Astrocyte (in vitro differentiated cells and primary cell): ENCODE measurements at regions not wholly inside any gene's neighbourhood (a gene's known extent, or its start where the extent isn't known, plus 50 kb on each side); places are given as distances from the start of the nearest gene placed in this dataset.

Experiments
- DNase-seq: peaks from one replicate; pipeline ENCODE4 v3.0.0-alpha.2; 2010; ENCODE audit warnings: low read depth
- FAIRE-seq: peaks from 2 replicates; lab custom pipeline; 2011; peaks lifted over from hg19 to GRCh38; lab: Jason Lieb, UNC
- H2AFZ ChIP-seq: 2 replicates; pipeline ENCODE4 v1.6.0; 2012; ENCODE audit warnings: low read depth, low read length, inconsistent platforms
- H3K27ac ChIP-seq: 2 replicates; pipeline ENCODE4 v1.5.1; 2011; ENCODE audit warnings: low read depth, low read length, inconsistent platforms
- H3K27me3 ChIP-seq: 2 replicates; pipeline ENCODE4 v1.6.0; 2011; ENCODE audit warnings: low read length, inconsistent platforms; ENCODE audit not compliant: insufficient read depth
- H3K36me3 ChIP-seq: 2 replicates; pipeline ENCODE4 v1.5.1; 2011; ENCODE audit warnings: low read length, inconsistent platforms; ENCODE audit not compliant: insufficient read depth
- H3K4me1 ChIP-seq: 2 replicates; pipeline ENCODE4 v1.5.1; 2011; ENCODE audit warnings: low read length, inconsistent platforms; ENCODE audit not compliant: insufficient read depth
- H3K4me2 ChIP-seq: 2 replicates; pipeline ENCODE4 v1.6.0; 2012; ENCODE audit warnings: low read length, inconsistent platforms
- H3K4me3 ChIP-seq: 2 replicates; pipeline ENCODE4 v1.5.1; 2011; ENCODE audit warnings: low read depth, mild to moderate bottlenecking, low read length, inconsistent platforms; ENCODE audit not compliant: insufficient read depth
- H3K79me2 ChIP-seq: 2 replicates; pipeline ENCODE4 v1.6.0; 2012; ENCODE audit warnings: mild to moderate bottlenecking, low read length, inconsistent platforms; ENCODE audit not compliant: insufficient read depth
- H3K9ac ChIP-seq: 2 replicates; pipeline ENCODE4 v1.6.0; 2012; ENCODE audit warnings: mild to moderate bottlenecking, low read length, inconsistent platforms
- H3K9me3 ChIP-seq: 2 replicates; pipeline ENCODE4 v1.5.1; 2012; ENCODE audit warnings: low read depth, mild to moderate bottlenecking, low read length, inconsistent platforms; ENCODE audit not compliant: insufficient read depth
- H4K20me1 ChIP-seq: 2 replicates; pipeline ENCODE4 v1.6.0; 2012; ENCODE audit warnings: low read length, inconsistent platforms; ENCODE audit not compliant: insufficient read depth
- H3K27ac Mint-ChIP-seq: one replicate; pipeline ENCODE4 v1.8.0; 2021; ENCODE audit warnings: mild to moderate bottlenecking, mixed read lengths; ENCODE audit not compliant: unreplicated experiment
- H3K27me3 Mint-ChIP-seq: one replicate; pipeline ENCODE4 v1.8.0; 2021; ENCODE audit warnings: low read depth, mixed read lengths; ENCODE audit not compliant: unreplicated experiment
- H3K36me3 Mint-ChIP-seq: one replicate; pipeline ENCODE4 v1.8.0; 2021; ENCODE audit warnings: low read depth, mixed read lengths; ENCODE audit not compliant: unreplicated experiment
- H3K4me1 Mint-ChIP-seq: one replicate; pipeline ENCODE4 v1.8.0; 2021; ENCODE audit warnings: low read depth, mixed read lengths; ENCODE audit not compliant: unreplicated experiment
- H3K4me3 Mint-ChIP-seq: one replicate; pipeline ENCODE4 v1.8.0; 2021; ENCODE audit warnings: mild to moderate bottlenecking, moderate library complexity, mixed read lengths; ENCODE audit not compliant: unreplicated experiment
- H3K9me3 Mint-ChIP-seq: one replicate; pipeline ENCODE4 v1.8.0; 2021; ENCODE audit warnings: mild to moderate bottlenecking, mixed read lengths; ENCODE audit not compliant: unreplicated experiment
- EZH2 ChIP-seq: IDR thresholded peaks from 2 replicates; pipeline ENCODE4 v1.6.1; 2012; ENCODE audit warnings: mild to moderate bottlenecking, low read length, inconsistent platforms; ENCODE audit not compliant: insufficient read depth
- TF ChIP-seq, protein P1 (sequence below): IDR thresholded peaks from 2 replicates; pipeline ENCODE4 v1.5.1; 2011; ENCODE audit warnings: low read depth, mild to moderate bottlenecking, inconsistent platforms, low read length, moderate library complexity; ENCODE audit not compliant: insufficient read depth

DNA sequence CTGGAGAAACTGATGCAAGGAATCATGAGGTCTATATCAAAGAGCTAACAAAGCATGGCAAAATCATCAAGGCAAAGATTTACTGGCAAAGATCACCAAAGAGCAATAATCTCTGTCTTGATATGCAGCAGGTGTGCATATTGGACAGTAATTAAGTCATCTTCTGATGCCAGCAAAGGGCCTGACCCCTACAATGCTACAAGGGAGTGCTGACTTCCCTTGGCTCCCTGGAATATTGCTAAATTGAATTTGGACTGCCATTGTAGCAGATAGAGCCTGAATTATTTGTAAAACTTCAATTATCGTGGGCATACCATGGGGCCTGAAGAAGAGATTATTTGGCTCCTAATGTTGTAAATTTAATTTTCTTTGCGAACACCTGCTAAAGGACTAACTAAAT, 307.9 kb upstream of the SYT1 start:
- Histone ChIP-seq H3K27me3 (no peaks in the 10 kb centered on the region), H3K4me3 (no peak overlapping the region), H3K4me1 (peaks cover 3% of the 10 kb centered on the region), H2AFZ (no peak overlapping the region), H4K20me1 (no peaks in the 10 kb centered on the region), H3K9ac (no peak overlapping the region), H3K79me2 (no peaks in the 10 kb centered on the region), H3K9me3 (no peaks in the 10 kb centered on the region), H3K27ac (no peak overlapping the region), H3K36me3 (no peaks in the 10 kb centered on the region), H3K4me2 (no peak overlapping the region)
- FAIRE-seq (no peak), DNase-seq (no peak)
- Mint-ChIP-seq H3K4me1 (peaks cover 14% of the 10 kb centered on the region), H3K4me3 (no peak overlapping the region), H3K36me3 (no peaks in the 10 kb centered on the region), H3K9me3 (no peaks in the 10 kb centered on the region), H3K27ac (no peak overlapping the region), H3K27me3 (peaks cover 2% of the 10 kb centered on the region)
- TF ChIP-seq, protein P1, sequence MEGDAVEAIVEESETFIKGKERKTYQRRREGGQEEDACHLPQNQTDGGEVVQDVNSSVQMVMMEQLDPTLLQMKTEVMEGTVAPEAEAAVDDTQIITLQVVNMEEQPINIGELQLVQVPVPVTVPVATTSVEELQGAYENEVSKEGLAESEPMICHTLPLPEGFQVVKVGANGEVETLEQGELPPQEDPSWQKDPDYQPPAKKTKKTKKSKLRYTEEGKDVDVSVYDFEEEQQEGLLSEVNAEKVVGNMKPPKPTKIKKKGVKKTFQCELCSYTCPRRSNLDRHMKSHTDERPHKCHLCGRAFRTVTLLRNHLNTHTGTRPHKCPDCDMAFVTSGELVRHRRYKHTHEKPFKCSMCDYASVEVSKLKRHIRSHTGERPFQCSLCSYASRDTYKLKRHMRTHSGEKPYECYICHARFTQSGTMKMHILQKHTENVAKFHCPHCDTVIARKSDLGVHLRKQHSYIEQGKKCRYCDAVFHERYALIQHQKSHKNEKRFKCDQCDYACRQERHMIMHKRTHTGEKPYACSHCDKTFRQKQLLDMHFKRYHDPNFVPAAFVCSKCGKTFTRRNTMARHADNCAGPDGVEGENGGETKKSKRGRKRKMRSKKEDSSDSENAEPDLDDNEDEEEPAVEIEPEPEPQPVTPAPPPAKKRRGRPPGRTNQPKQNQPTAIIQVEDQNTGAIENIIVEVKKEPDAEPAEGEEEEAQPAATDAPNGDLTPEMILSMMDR, result no peak
- TF ChIP-seq EZH2, result no peak

DNA sequence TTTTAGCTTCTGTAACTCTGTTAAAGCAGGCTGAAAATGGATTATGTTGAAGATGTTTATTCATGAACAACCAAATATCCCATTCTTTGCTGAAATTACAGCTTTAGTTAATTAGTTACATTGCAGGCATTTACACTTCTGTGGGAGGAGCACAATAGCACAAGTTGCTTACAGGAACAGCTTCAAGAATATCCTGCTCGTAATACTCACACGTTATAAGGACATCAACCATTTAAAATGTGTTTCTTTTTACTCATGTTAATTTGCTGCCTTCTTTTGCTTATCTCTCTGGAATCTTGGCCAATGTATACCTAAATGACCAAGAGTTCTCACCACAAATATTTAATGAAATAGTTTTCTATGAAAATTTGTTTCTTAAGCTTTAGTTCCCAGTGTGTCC, 305.2 kb upstream of the SYT1 start:
- Mint-ChIP-seq H3K27ac (no peak overlapping the region), H3K4me1 (peaks cover 14% of the 10 kb centered on the region), H3K36me3 (no peaks in the 10 kb centered on the region), H3K27me3 (no peaks in the 10 kb centered on the region), H3K9me3 (no peaks in the 10 kb centered on the region), H3K4me3 (no peak overlapping the region)
- no peak overlapping the region for H3K4me3 ChIP-seq
- DNase-seq (peak; percentile 75), FAIRE-seq (no peak)
- TF ChIP-seq EZH2, result no peak
- TF ChIP-seq, protein P1, result no peak
- no peaks in the 10 kb centered on the region for H3K27me3 ChIP-seq
- no peaks in the 10 kb centered on the region for H3K79me2 ChIP-seq
- no peaks in the 10 kb centered on the region for H3K9me3 ChIP-seq
- peak overlapping the region; percentile 32 for H3K4me2 ChIP-seq
- H2AFZ ChIP-seq, result no peak overlapping the region
- H3K36me3 ChIP-seq, result no peaks in the 10 kb centered on the region
- H3K27ac ChIP-seq, result no peak overlapping the region
- peaks cover 3% of the 10 kb centered on the region for H3K4me1 ChIP-seq
- no peaks in the 10 kb centered on the region for H4K20me1 ChIP-seq
- H3K9ac ChIP-seq, result no peak overlapping the region

DNA sequence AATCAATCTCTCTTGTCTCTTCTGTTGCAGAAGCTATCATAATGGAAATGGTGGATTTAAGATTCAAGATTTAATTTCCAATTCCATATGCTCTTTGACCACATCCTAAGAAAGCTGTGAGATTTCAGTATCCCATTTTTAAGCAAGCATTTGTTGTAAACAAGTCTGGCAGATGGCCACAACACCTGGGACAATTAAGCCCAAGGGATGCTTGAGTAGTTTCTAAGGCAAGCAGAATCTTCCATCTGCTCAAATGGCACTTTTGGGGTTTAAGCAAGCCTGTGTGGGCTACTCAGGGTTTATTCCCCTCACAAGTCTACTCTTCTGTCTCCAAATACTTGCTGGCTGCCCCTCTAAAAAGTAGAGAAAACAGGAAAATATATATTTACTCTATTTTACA, 304.7 kb upstream of the SYT1 start:
- peak overlapping the region; percentile 32 for H3K4me2 ChIP-seq
- no peak overlapping the region for H3K4me3 ChIP-seq
- Mint-ChIP-seq H3K9me3 (no peaks in the 10 kb centered on the region), H3K4me3 (no peak overlapping the region), H3K27ac (no peak overlapping the region), H3K4me1 (peaks cover 13% of the 10 kb centered on the region), H3K36me3 (no peaks in the 10 kb centered on the region), H3K27me3 (no peaks in the 10 kb centered on the region)
- H3K27me3 ChIP-seq, result no peaks in the 10 kb centered on the region
- H2AFZ ChIP-seq, result no peak overlapping the region
- no peaks in the 10 kb centered on the region for H3K79me2 ChIP-seq
- TF ChIP-seq EZH2, result no peak
- TF ChIP-seq, protein P1, result no peak
- no peaks in the 10 kb centered on the region for H4K20me1 ChIP-seq
- H3K27ac ChIP-seq, result no peak overlapping the region
- FAIRE-seq, result no peak
- H3K36me3 ChIP-seq, result no peaks in the 10 kb centered on the region
- H3K9ac ChIP-seq, result no peak overlapping the region
- H3K9me3 ChIP-seq, result no peaks in the 10 kb centered on the region
- DNase-seq, result no peak
- H3K4me1 ChIP-seq, result peaks cover 3% of the 10 kb centered on the region
